Endothelial cell of umbilical vein (primary cell): ENCODE measurements at regions not wholly inside any gene's neighbourhood (a gene's known extent, or its start where the extent isn't known, plus 50 kb on each side); places are given as distances from the start of the nearest gene placed in this dataset.

Source experiments
- BruUV-seq: library from RNA; stranded (reverse); fragments of 400-500 nt; replicated peaks from 2 replicates; lab custom pipeline; 2021; lab: Mats Ljungman, UMichigan
- CTCF ChIA-PET: fragments of 300-600, 350-600 bp; sonication (Branson Sonifier 250); formaldehyde crosslinking; loops from one replicate; lab custom pipeline; 2021; ENCODE audit warnings: antibody characterized with exemption, inconsistent platforms; lab: Charles Lee
- POLR2A ChIA-PET: fragments of 300-600, 350-600 bp; sonication (Branson Sonifier 250); formaldehyde crosslinking; loops from one replicate; lab custom pipeline; 2021; ENCODE audit warnings: antibody characterized with exemption, inconsistent platforms; lab: Charles Lee
- DNase-seq: peaks from one replicate; pipeline ENCODE4 v3.0.0-alpha.2; 2011; ENCODE audit warnings: low read depth, low spot score
- FAIRE-seq: peaks from 2 replicates; lab custom pipeline; 2011; peaks lifted over from hg19 to GRCh38; lab: Jason Lieb, UNC
- H2AFZ ChIP-seq: 2 replicates; pipeline ENCODE4 v1.6.0; 2012; ENCODE audit warnings: low read depth, low read length, control low read depth, inconsistent platforms
- H3K27ac ChIP-seq: 2 replicates; pipeline ENCODE4 v1.5.1; 2011; ENCODE audit warnings: low read depth, mild to moderate bottlenecking, control low read depth, low read length, moderate library complexity; ENCODE audit not compliant: insufficient read depth
- H3K27me3 ChIP-seq, 2 experiments: 2 replicates each; pipeline versions ENCODE4 v1.6.0 to v1.6.1; 2011; ENCODE audit warnings: low read length in 2 of 2, mixed read lengths in 1 of 2; ENCODE audit not compliant: control insufficient read depth in 2 of 2, insufficient read depth in 2 of 2
- H3K36me3 ChIP-seq, 2 experiments: 2 replicates in 1 of 2; 3 replicates in 1 of 2; pipeline ENCODE4 v1.5.1; 2011; ENCODE audit warnings: low read length in 2 of 2, mild to moderate bottlenecking in 1 of 2, moderate library complexity in 1 of 2; ENCODE audit not compliant: control insufficient read depth in 2 of 2, insufficient read depth in 2 of 2; ENCODE audit errors: extremely low read depth in 1 of 2
- H3K4me1 ChIP-seq: 3 replicates; pipeline ENCODE4 v1.5.1; 2011; ENCODE audit warnings: mild to moderate bottlenecking, low read length; ENCODE audit not compliant: control insufficient read depth, insufficient read depth; ENCODE audit errors: extremely low read depth
- H3K4me2 ChIP-seq: 2 replicates; pipeline ENCODE4 v1.6.1; 2011; ENCODE audit warnings: low read length, control low read depth, mixed read lengths; ENCODE audit not compliant: insufficient read depth
- H3K4me3 ChIP-seq, 3 experiments: fragments of 200-600 bp in 1 of 3; sonication (generic), shearing (Covaris generic) in 1 of 3; replicated peaks in 1 of 3; 2 replicates each; pipeline ENCODE4 v1.5.1; 2011 to 2016; ENCODE audit warnings: control low read depth in 3 of 3, low read length in 3 of 3, mild to moderate bottlenecking in 2 of 3, inconsistent platforms in 1 of 3, low read depth in 1 of 3, moderate library complexity in 1 of 3; ENCODE audit not compliant: insufficient read depth in 1 of 3
- H3K79me2 ChIP-seq: 2 replicates; pipeline ENCODE4 v1.6.0; 2012; ENCODE audit warnings: low read length, inconsistent platforms; ENCODE audit not compliant: control insufficient read depth, insufficient read depth
- H3K9ac ChIP-seq: replicated peaks from 2 replicates; pipeline ENCODE3; 2011; ENCODE audit warnings: low read length, control low read depth; ENCODE audit not compliant: insufficient read depth; ENCODE audit errors: extremely low read depth
- H3K9me1 ChIP-seq: replicated peaks from 3 replicates; pipeline ENCODE4 v1.6.0; 2011; ENCODE audit warnings: mild to moderate bottlenecking, low read length; ENCODE audit not compliant: control insufficient read depth, insufficient read depth; ENCODE audit errors: extremely low read depth
- H3K9me3 ChIP-seq: replicated peaks from 2 replicates; pipeline ENCODE4 v1.5.1; 2012; ENCODE audit warnings: low read length, inconsistent platforms; ENCODE audit not compliant: control insufficient read depth, insufficient read depth
- H4K20me1 ChIP-seq: replicated peaks from 2 replicates; pipeline ENCODE3; 2011; ENCODE audit warnings: mild to moderate bottlenecking, low read length; ENCODE audit not compliant: control insufficient read depth, insufficient read depth; ENCODE audit errors: extremely low read depth
- EZH2 ChIP-seq: IDR thresholded peaks from 2 replicates; pipeline ENCODE4 v1.6.1; 2012; ENCODE audit warnings: borderline replicate concordance, low read depth, mild to moderate bottlenecking, moderate library complexity, low read length, inconsistent platforms; ENCODE audit not compliant: severe bottlenecking
- FOS ChIP-seq: IDR thresholded peaks from 2 replicates; pipeline ENCODE4 v1.6.1; 2011; ENCODE audit warnings: mild to moderate bottlenecking, low read length, moderate library complexity, borderline replicate concordance; ENCODE audit not compliant: insufficient read depth
- GATA2 ChIP-seq: IDR thresholded peaks from 2 replicates; pipeline ENCODE4 v1.7.0; 2011; ENCODE audit warnings: low read depth, mild to moderate bottlenecking, moderate library complexity, mixed read lengths, low read length; ENCODE audit not compliant: insufficient read length, insufficient read depth
- JUN ChIP-seq: IDR thresholded peaks from 2 replicates; pipeline ENCODE4 v1.6.1; 2011; ENCODE audit warnings: borderline replicate concordance, low read depth; ENCODE audit not compliant: insufficient read length, insufficient read depth
- MYC ChIP-seq: IDR thresholded peaks from one replicate; pipeline ENCODE4 v1.6.1; 2011; ENCODE audit warnings: mild to moderate bottlenecking, low read depth, low read length
- POLR2A ChIP-seq: IDR thresholded peaks from 2 replicates; pipeline ENCODE4 v1.6.1; 2012; ENCODE audit warnings: low read depth, mild to moderate bottlenecking, control low read depth, low read length
- POLR2AphosphoS5 ChIP-seq: IDR thresholded peaks from 2 replicates; pipeline ENCODE4 v1.6.1; 2012; ENCODE audit warnings: low read depth, mild to moderate bottlenecking, control low read depth, low read length, moderate library complexity; ENCODE audit not compliant: insufficient read depth
- dilution Hi-C: fragments of 300-500 bp; cut with MboI; formaldehyde crosslinking; loops from one replicate; pipeline ENCODE4 v1.15.0; 2019; ENCODE audit warnings: low sequenced_read_pairs; ENCODE audit not compliant: extremely low pct_ligation_motif_present
- intact Hi-C: fragments of 100-400 bp; cut with micrococcal nuclease; formaldehyde crosslinking; loops from one replicate; pipeline ENCODE4 v1.10.0; 2022
- TF ChIP-seq, protein P1 (sequence below): IDR thresholded peaks from 2 replicates; pipeline ENCODE4 v1.6.1; 2011; ENCODE audit not compliant: insufficient read depth, insufficient read length
- TF ChIP-seq, protein P2 (sequence below), 2 donors: IDR thresholded peaks; 1 replicate in 1 of 2; 2 replicates in 1 of 2; pipeline ENCODE4 v1.5.1; 2011; ENCODE audit warnings: low read length in 2 of 2, mild to moderate bottlenecking in 2 of 2, moderate library complexity in 2 of 2, control low read depth in 1 of 2, inconsistent platforms in 1 of 2, low read depth in 1 of 2; ENCODE audit not compliant: insufficient read depth in 1 of 2; ENCODE audit errors: extremely low read depth in 1 of 2

DNA sequence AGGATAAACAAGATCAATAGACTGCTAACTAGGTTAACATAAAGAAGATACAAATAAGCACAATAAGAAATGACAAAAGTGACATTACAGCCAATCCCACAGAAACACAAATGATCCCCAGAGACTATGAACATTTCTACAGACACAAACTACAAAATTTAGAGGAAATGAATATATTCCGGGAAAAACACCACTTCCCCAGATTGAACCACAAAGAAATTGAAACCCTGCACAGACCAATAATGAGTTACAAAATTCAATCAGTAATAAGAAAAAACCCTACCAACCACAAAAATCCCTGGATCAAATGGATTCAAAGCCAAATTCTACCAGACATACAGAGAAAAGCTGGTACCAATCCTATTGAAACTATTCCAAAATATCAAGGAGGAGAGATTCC, 232.4 kb upstream of the RBMS1 start:
- H3K9me1 ChIP-seq: no peaks in the 10 kb centered on the region
- H3K36me3 ChIP-seq: no peaks in the 10 kb centered on the region
- H3K9ac ChIP-seq: no peak overlapping the region
- no peak overlapping the region for H2AFZ ChIP-seq
- intact Hi-C loops: no loop called here
- DNase-seq: no peak
- POLR2A ChIA-PET: no interaction called here
- no peaks in the 10 kb centered on the region for H3K27me3 ChIP-seq
- H3K4me3 ChIP-seq: no peak overlapping the region
- H3K4me2 ChIP-seq: no peak overlapping the region
- FAIRE-seq: no peak
- no peaks in the 10 kb centered on the region for H3K9me3 ChIP-seq
- no peaks in the 10 kb centered on the region for H4K20me1 ChIP-seq
- no peak overlapping the region for H3K27ac ChIP-seq
- dilution Hi-C loops: no loop called here
- no TSS peak for BruUV-seq
- TF ChIP-seq MYC: no peak
- TF ChIP-seq, protein P1, sequence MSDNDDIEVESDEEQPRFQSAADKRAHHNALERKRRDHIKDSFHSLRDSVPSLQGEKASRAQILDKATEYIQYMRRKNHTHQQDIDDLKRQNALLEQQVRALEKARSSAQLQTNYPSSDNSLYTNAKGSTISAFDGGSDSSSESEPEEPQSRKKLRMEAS: no peak
- no peak for TF ChIP-seq JUN
- TF ChIP-seq POLR2AphosphoS5: no peak
- no peak for TF ChIP-seq EZH2
- TF ChIP-seq, protein P2, sequence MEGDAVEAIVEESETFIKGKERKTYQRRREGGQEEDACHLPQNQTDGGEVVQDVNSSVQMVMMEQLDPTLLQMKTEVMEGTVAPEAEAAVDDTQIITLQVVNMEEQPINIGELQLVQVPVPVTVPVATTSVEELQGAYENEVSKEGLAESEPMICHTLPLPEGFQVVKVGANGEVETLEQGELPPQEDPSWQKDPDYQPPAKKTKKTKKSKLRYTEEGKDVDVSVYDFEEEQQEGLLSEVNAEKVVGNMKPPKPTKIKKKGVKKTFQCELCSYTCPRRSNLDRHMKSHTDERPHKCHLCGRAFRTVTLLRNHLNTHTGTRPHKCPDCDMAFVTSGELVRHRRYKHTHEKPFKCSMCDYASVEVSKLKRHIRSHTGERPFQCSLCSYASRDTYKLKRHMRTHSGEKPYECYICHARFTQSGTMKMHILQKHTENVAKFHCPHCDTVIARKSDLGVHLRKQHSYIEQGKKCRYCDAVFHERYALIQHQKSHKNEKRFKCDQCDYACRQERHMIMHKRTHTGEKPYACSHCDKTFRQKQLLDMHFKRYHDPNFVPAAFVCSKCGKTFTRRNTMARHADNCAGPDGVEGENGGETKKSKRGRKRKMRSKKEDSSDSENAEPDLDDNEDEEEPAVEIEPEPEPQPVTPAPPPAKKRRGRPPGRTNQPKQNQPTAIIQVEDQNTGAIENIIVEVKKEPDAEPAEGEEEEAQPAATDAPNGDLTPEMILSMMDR (IDR thresholded peaks at IDR 0.05; ENCODE audit: extremely low read depth in 1 of 2, insufficient read depth in 1 of 2, low read depth in 1 of 2, low read length in 2 of 2): no peak
- TF ChIP-seq GATA2: no peak
- no peak for TF ChIP-seq FOS
- no peak for TF ChIP-seq POLR2A
- H3K79me2 ChIP-seq: no peaks in the 10 kb centered on the region
- H3K4me1 ChIP-seq: no peaks in the 10 kb centered on the region
- CTCF ChIA-PET: interaction anchor here (2.0 kb wide), 1 partner anchor 10 kb away, joined by 4 read pairs; no protein-coding TSS in a partner anchor
